Caco-2 (cell line): ENCODE measurements at regions not wholly inside any gene's neighbourhood (a gene's known extent, or its start where the extent isn't known, plus 50 kb on each side); places are given as distances from the start of the nearest gene placed in this dataset.

ENCODE experiments used
- BruUV-seq: library from RNA; stranded (reverse); fragments of 400-500 nt; replicated peaks from 2 replicates; lab custom pipeline; 2021; lab: Mats Ljungman, UMichigan
- CTCF ChIA-PET: fragments of 300-600 bp; sonication (Branson Sonifier 250); formaldehyde crosslinking; loops from one replicate; lab custom pipeline; 2022; ENCODE audit warnings: antibody characterized with exemption; lab: Charles Lee
- POLR2A ChIA-PET: fragments of 300-600 bp; sonication (Branson Sonifier 250); formaldehyde crosslinking; loops from one replicate; lab custom pipeline; 2022; ENCODE audit warnings: antibody characterized with exemption; lab: Charles Lee
- DNase-seq, 2 experiments: peaks; one replicate each; pipeline versions ENCODE4 v3.0.0 to v3.0.0-alpha.2; 2020 to 2022
- H3K27me3 ChIP-seq: replicated peaks from 2 replicates; pipeline ENCODE4 v1.6.0; 2011; ENCODE audit warnings: low read length; ENCODE audit not compliant: control insufficient read depth, insufficient read depth
- H3K36me3 ChIP-seq: 2 replicates; pipeline ENCODE4 v1.5.1; 2011; ENCODE audit warnings: low read length; ENCODE audit not compliant: control insufficient read depth, insufficient read depth
- H3K4me1 ChIP-seq: fragments of 250-450 bp; sonication (Bioruptor Pico); 2 replicates; pipeline ENCODE4 v1.5.1; 2020; ENCODE audit warnings: mild to moderate bottlenecking
- H3K4me3 ChIP-seq: 2 replicates; pipeline ENCODE4 v1.5.1; 2011; ENCODE audit warnings: low read depth, mild to moderate bottlenecking, control low read depth, low read length
- H3K9me3 ChIP-seq: fragments of 250-450 bp; sonication (Bioruptor Pico); 2 replicates; pipeline ENCODE4 v1.5.1; 2020; ENCODE audit warnings: mild to moderate bottlenecking, moderate library complexity
- H3K27ac Mint-ChIP-seq: one replicate; pipeline ENCODE4 v1.8.0; 2022; ENCODE audit warnings: mixed read lengths; ENCODE audit not compliant: unreplicated experiment
- H3K27me3 Mint-ChIP-seq: one replicate; pipeline ENCODE4 v1.8.0; 2022; ENCODE audit warnings: mixed read lengths; ENCODE audit not compliant: insufficient read depth, unreplicated experiment
- H3K36me3 Mint-ChIP-seq: one replicate; pipeline ENCODE4 v1.8.0; 2022; ENCODE audit warnings: mild to moderate bottlenecking, mixed read lengths; ENCODE audit not compliant: insufficient read depth, unreplicated experiment
- H3K4me1 Mint-ChIP-seq: one replicate; pipeline ENCODE4 v1.8.0; 2022; ENCODE audit warnings: low read depth, mixed read lengths; ENCODE audit not compliant: unreplicated experiment
- H3K4me3 Mint-ChIP-seq: one replicate; pipeline ENCODE4 v1.8.0; 2022; ENCODE audit warnings: mild to moderate bottlenecking, moderate library complexity, mixed read lengths; ENCODE audit not compliant: unreplicated experiment
- H3K9me3 Mint-ChIP-seq: one replicate; pipeline ENCODE4 v1.8.0; 2022; ENCODE audit warnings: mixed read lengths; ENCODE audit not compliant: unreplicated experiment
- intact Hi-C: fragments of 100-400 bp; cut with micrococcal nuclease; formaldehyde crosslinking; loops from one replicate; pipeline ENCODE4 v1.10.0; 2022; ENCODE audit not compliant: unreplicated experiment
- TF ChIP-seq, protein P1 (sequence below), 2 experiments: fragments of 200-600 bp in 1 of 2; IDR thresholded peaks; 1 replicate in 1 of 2; 2 replicates in 1 of 2; pipeline versions ENCODE4 v1.5.1 to v1.8.0; 2011 to 2022; ENCODE audit warnings: antibody characterized with exemption in 1 of 2, control low read depth in 1 of 2, inconsistent platforms in 1 of 2, low read depth in 1 of 2, low read length in 1 of 2, mild to moderate bottlenecking in 1 of 2, moderate library complexity in 1 of 2; ENCODE audit not compliant: insufficient read depth in 1 of 2, severe bottlenecking in 1 of 2, unreplicated experiment in 1 of 2

- Histone ChIP-seq H3K4me3 (no peak overlapping the region), H3K36me3 (no peaks in the 10 kb centered on the region), H3K4me1 (peaks cover 9% of the 10 kb centered on the region), H3K9me3 (no peaks in the 10 kb centered on the region), H3K27me3 (no peaks in the 10 kb centered on the region)
- Mint-ChIP-seq H3K36me3 (no peaks in the 10 kb centered on the region), H3K27ac (peak overlapping the region; percentile 74), H3K4me1 (peaks cover 6% of the 10 kb centered on the region), H3K27me3 (no peaks in the 10 kb centered on the region), H3K4me3 (peak overlapping the region; percentile 77), H3K9me3 (no peaks in the 10 kb centered on the region)
- intact Hi-C loops: no loop called here
- DNase-seq: no peak
- TF ChIP-seq, protein P1, sequence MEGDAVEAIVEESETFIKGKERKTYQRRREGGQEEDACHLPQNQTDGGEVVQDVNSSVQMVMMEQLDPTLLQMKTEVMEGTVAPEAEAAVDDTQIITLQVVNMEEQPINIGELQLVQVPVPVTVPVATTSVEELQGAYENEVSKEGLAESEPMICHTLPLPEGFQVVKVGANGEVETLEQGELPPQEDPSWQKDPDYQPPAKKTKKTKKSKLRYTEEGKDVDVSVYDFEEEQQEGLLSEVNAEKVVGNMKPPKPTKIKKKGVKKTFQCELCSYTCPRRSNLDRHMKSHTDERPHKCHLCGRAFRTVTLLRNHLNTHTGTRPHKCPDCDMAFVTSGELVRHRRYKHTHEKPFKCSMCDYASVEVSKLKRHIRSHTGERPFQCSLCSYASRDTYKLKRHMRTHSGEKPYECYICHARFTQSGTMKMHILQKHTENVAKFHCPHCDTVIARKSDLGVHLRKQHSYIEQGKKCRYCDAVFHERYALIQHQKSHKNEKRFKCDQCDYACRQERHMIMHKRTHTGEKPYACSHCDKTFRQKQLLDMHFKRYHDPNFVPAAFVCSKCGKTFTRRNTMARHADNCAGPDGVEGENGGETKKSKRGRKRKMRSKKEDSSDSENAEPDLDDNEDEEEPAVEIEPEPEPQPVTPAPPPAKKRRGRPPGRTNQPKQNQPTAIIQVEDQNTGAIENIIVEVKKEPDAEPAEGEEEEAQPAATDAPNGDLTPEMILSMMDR (IDR thresholded peaks at IDR 0.05; ENCODE audit: insufficient read depth in 1 of 2, low read depth in 1 of 2, low read length in 1 of 2, severe bottlenecking in 1 of 2, unreplicated experiment in 1 of 2): no peak
- POLR2A ChIA-PET: no interaction called here
- TSS peak; percentile 32 for BruUV-seq
- CTCF ChIA-PET: interaction anchor here (0.8 to 1.1 kb wide), 2 partner anchors 9 to 45 kb away, joined by 3 read pairs; no protein-coding TSS in a partner anchor
These were observed 161.1 kb upstream of the GRK3 start for GRCh38 chr22:25403284-25403810.

- ChIA-PET CTCF (interaction anchor here (0.8 to 1.1 kb wide), 2 partner anchors 10 to 44 kb away, joined by 3 read pairs; no protein-coding TSS in a partner anchor), POLR2A (no interaction called here)
- Mint-ChIP-seq H3K4me1 (peaks cover 6% of the 10 kb centered on the region), H3K4me3 (peak overlapping the region; percentile 77), H3K27ac (peak overlapping the region; percentile 74), H3K9me3 (no peaks in the 10 kb centered on the region), H3K36me3 (no peaks in the 10 kb centered on the region), H3K27me3 (no peaks in the 10 kb centered on the region)
- no peaks in the 10 kb centered on the region for H3K9me3 ChIP-seq
- H3K4me3 ChIP-seq: peak overlapping the region; percentile 65
- TF ChIP-seq, protein P1 (IDR thresholded peaks at IDR 0.05; ENCODE audit: insufficient read depth in 1 of 2, low read depth in 1 of 2, low read length in 1 of 2, severe bottlenecking in 1 of 2, unreplicated experiment in 1 of 2): peak in 1 of 2 experiments; percentile 9
- H3K36me3 ChIP-seq: no peaks in the 10 kb centered on the region
- H3K4me1 ChIP-seq: peaks cover 9% of the 10 kb centered on the region
- BruUV-seq: no TSS peak
- DNase-seq: peak in 1 of 2 experiments; percentile 44
- H3K27me3 ChIP-seq: no peaks in the 10 kb centered on the region
- intact Hi-C loops: no loop called here
These were observed 160.5 kb upstream of the GRK3 start for GRCh38 chr22:25403811-25404471.

GRCh38 chr22:25404556-25404927, 159.9 kb upstream of the GRK3 start:
- no peaks in the 10 kb centered on the region for H3K9me3 Mint-ChIP-seq
- peaks cover 9% of the 10 kb centered on the region for H3K4me1 ChIP-seq
- H3K27ac Mint-ChIP-seq: peak overlapping the region; percentile 74
- BruUV-seq: no TSS peak
- H3K9me3 ChIP-seq: no peaks in the 10 kb centered on the region
- POLR2A ChIA-PET: no interaction called here
- intact Hi-C loops: no loop called here
- CTCF ChIA-PET: no interaction called here
- no peaks in the 10 kb centered on the region for H3K27me3 Mint-ChIP-seq
- H3K27me3 ChIP-seq: no peaks in the 10 kb centered on the region
- TF ChIP-seq, protein P1 (IDR thresholded peaks at IDR 0.05; ENCODE audit: insufficient read depth in 1 of 2, low read depth in 1 of 2, low read length in 1 of 2, severe bottlenecking in 1 of 2, unreplicated experiment in 1 of 2): no peak
- peak overlapping the region; percentile 65 for H3K4me3 ChIP-seq
- H3K4me1 Mint-ChIP-seq: peaks cover 6% of the 10 kb centered on the region
- no peaks in the 10 kb centered on the region for H3K36me3 ChIP-seq
- DNase-seq: peak in 1 of 2 experiments; percentile 39
- peak overlapping the region; percentile 77 for H3K4me3 Mint-ChIP-seq
- no peaks in the 10 kb centered on the region for H3K36me3 Mint-ChIP-seq
